ENCODE measurements at regions not wholly inside any gene's neighbourhood (a gene's known extent, or its start where the extent isn't known, plus 50 kb on each side); places are given as distances from the start of the nearest gene placed in this dataset.
"Not testable (repeated sequence)": the region's sequence is repeated elsewhere in the genome, so short reads cannot be mapped to it uniquely, and the experiment has no call there.

DNA sequence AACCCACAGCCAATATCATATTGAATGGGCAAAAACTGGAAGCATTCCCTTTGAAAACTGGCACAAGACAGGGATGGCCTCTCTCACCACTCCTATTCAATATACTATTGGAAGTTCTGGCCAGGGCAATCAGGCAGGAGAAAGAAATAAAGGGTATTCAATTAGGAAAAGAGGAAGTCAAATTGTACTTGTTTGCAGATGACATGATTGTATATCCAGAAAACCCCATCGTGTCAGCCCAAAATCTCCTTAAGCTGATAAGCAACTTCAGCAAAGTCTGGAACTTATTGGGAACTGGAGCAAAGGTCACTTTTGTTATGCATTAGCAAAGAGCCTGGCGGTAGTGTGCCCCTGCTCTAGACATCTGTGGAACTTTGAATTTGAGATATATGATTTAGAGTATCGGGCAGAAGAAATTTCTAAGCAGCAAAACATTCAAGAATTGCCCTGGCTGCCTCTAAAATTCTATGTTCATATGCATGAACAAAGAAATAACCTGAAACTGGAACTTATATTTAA is 53.4 kb upstream of the PSMA1 start:
- H3K4me1 ChIP-seq; H3K27me3 ChIP-seq; H3K9me3 ChIP-seq; H3K4me3 ChIP-seq; H3K36me3 ChIP-seq; H3K27ac ChIP-seq; intact Hi-C loops (cut with DNase I); DNase-seq: not testable (repeated sequence)
- 49 to 71% methylated on average over 3 of the region's 3 CpGs for WGBS, 2 donors

DNA sequence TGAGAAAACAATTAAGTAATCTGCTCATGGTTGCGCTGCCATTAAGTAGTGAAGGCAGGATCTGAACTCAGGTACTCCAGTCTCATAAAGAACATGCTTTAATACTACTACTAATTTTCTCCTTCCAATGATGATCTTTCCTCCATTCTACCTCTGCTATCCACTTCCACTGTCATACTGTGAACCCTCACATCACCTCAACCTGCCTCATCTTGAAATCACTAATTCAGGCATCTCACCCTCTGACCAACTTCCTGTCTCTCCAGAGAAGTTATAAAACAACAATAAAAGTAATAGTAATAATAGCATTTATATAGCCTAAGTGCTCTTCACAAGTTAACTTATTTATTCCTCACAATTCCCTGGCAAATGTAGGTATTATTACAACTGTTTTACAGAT is 57.1 kb upstream of the PSMA1 start:
- Histone ChIP-seq H3K4me3 (no peak overlapping the region), H3K36me3 (no peaks in the 10 kb centered on the region), H3K27me3 (no peaks in the 10 kb centered on the region), H3K4me1 (peaks cover 0 to 12% (median 7%) of the 10 kb centered on the region in 3 donors), H3K27ac (no peak overlapping the region), H3K9me3 (no peaks in the 10 kb centered on the region)
- DNase-seq: no peak
- WGBS, 2 donors: 93 to 100% methylated on average over 1 of the region's 1 CpG
- intact Hi-C loops (cut with DNase I): no loop called here
- TF ChIP-seq, protein P1, sequence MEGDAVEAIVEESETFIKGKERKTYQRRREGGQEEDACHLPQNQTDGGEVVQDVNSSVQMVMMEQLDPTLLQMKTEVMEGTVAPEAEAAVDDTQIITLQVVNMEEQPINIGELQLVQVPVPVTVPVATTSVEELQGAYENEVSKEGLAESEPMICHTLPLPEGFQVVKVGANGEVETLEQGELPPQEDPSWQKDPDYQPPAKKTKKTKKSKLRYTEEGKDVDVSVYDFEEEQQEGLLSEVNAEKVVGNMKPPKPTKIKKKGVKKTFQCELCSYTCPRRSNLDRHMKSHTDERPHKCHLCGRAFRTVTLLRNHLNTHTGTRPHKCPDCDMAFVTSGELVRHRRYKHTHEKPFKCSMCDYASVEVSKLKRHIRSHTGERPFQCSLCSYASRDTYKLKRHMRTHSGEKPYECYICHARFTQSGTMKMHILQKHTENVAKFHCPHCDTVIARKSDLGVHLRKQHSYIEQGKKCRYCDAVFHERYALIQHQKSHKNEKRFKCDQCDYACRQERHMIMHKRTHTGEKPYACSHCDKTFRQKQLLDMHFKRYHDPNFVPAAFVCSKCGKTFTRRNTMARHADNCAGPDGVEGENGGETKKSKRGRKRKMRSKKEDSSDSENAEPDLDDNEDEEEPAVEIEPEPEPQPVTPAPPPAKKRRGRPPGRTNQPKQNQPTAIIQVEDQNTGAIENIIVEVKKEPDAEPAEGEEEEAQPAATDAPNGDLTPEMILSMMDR (IDR thresholded peaks at IDR 0.05): no peak
- TF ChIP-seq POLR2A (IDR thresholded peaks at IDR 0.05): no peak

DNA sequence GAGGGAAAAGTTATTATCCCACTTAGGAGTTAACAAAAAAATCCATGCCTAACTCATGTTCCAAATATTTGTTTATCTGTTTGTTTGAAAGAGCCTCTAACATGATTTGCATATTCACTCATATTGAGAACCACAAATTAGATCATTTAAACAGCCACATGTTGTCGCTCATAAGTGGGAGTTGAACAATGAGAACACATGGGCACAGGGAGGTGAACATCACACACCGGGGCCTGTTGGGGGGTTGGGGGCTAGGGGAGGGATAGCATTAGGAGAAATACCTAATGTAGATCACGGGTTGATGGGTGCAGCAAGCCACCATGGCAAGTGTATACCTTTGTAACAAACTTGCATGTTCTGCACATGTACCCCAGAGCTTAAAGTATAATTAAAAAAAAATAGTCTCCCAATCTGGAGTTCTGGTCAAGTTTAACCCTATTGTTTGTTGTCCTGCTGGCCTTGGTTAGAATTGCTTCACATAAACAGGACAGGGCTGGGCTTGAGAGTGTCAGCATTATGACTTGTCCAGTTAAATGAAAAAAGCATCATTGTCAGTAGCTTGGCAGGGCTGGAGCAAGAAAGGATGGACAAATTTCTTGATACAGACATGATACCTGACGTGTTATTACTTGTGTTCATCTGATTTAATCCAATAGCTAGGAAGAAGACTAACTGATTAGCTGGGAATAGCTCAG is 57.8 kb upstream of the PSMA1 start:
- Histone ChIP-seq H3K4me1 (peaks cover 0 to 12% (median 7%) of the 10 kb centered on the region in 3 donors), H3K36me3 (no peaks in the 10 kb centered on the region), H3K9me3 (no peaks in the 10 kb centered on the region), H3K4me3 (no peak overlapping the region), H3K27ac (peak overlapping the region in 2 of 4 donors; percentile 18 to 22), H3K27me3 (no peaks in the 10 kb centered on the region)
- intact Hi-C loops (cut with DNase I): no loop called here
- no peak for DNase-seq
- 63 to 82% methylated on average over 4 of the region's 4 CpGs for WGBS, 2 donors
- TF ChIP-seq, protein P1 (IDR thresholded peaks at IDR 0.05): no peak
- no peak for TF ChIP-seq POLR2A (IDR thresholded peaks at IDR 0.05)

DNA sequence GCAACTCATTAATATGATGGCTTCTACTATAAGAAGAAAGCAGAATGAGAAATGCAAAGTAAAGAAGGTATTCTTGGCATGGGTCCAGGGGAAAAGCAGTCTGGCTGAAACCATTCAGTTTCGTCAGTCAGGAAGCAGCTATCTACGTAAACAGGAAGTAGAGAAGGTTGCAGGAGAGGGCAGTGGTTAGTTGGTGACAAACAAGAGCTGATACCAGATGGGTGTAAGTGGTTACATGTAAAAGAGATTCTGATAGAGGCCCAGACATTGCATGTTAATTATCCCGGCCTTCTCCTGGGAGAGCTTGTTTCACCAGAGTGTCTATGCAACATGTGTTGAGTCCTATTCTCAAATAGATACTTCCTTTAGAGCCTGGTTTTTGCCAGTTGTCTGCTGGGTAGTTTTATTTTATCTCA is 58.4 kb upstream of the PSMA1 start:
- peak overlapping the region in 2 of 4 donors; percentile 18 to 22 for H3K27ac ChIP-seq
- TF ChIP-seq, protein P1 (IDR thresholded peaks at IDR 0.05): no peak
- TF ChIP-seq POLR2A (IDR thresholded peaks at IDR 0.05): peak in 1 of 4 donors; percentile 34

DNA sequence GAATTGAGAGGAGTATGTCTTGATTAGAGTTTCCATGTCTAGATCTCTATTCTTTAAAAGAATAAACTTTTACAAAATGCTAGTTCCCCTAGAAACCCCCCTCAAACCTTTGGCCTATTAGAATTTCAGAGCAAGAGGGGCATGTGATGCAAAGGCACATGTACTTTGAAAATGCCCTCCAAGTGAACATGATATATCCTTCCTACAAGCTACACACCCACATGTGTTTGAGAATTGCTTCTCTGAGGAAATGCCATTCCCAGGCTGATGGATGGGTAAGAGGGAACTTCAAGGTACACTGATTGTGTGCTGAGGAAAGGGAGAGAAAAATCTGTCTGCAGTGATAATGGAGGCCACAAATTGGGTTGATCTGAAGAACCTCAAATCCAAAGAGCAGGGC is 59.5 kb upstream of the PSMA1 start:
- TF ChIP-seq, protein P1 (IDR thresholded peaks at IDR 0.05): no peak
- TF ChIP-seq POLR2A (IDR thresholded peaks at IDR 0.05): no peak
- Histone ChIP-seq H3K9me3 (no peaks in the 10 kb centered on the region), H3K27me3 (no peaks in the 10 kb centered on the region), H3K4me1 (peaks cover 0 to 12% (median 7%) of the 10 kb centered on the region in 3 donors), H3K27ac (no peak overlapping the region), H3K4me3 (no peak overlapping the region), H3K36me3 (no peaks in the 10 kb centered on the region)
- intact Hi-C loops (cut with DNase I): no loop called here
- no peak for DNase-seq

More for the DNA sequence above, 58.4 kb upstream of the PSMA1 start:
- peaks cover 0 to 12% (median 7%) of the 10 kb centered on the region in 3 donors for H3K4me1 ChIP-seq
- no peaks in the 10 kb centered on the region for H3K27me3 ChIP-seq
- no peak overlapping the region for H3K4me3 ChIP-seq
- no peaks in the 10 kb centered on the region for H3K9me3 ChIP-seq
- intact Hi-C loops (cut with DNase I): no loop called here
- no peaks in the 10 kb centered on the region for H3K36me3 ChIP-seq
- peak; percentile 7 for DNase-seq
- 36 to 43% methylated on average over 3 of the region's 3 CpGs for WGBS, 2 donors
